Epithelial cell of esophagus (primary cell): ENCODE measurements at regions not wholly inside any gene's neighbourhood (a gene's known extent, or its start where the extent isn't known, plus 50 kb on each side); places are given as distances from the start of the nearest gene placed in this dataset.

ENCODE experiments used
- DNase-seq: peaks from one replicate; pipeline ENCODE4 v3.0.0; 2010; ENCODE audit warnings: low read depth
- H3K4me3 ChIP-seq: 2 replicates; pipeline ENCODE4 v1.5.1; 2011; ENCODE audit warnings: mild to moderate bottlenecking, low read length, control low read depth
- CTCF ChIP-seq: IDR thresholded peaks from 2 replicates; pipeline ENCODE4 v1.5.1; 2011; ENCODE audit warnings: low read depth, mild to moderate bottlenecking, low read length, control low read depth, inconsistent platforms; ENCODE audit not compliant: insufficient read depth; ENCODE audit errors: missing control alignments

- H3K4me3 ChIP-seq = no peak overlapping the region
- DNase-seq = no peak
- no peak for TF ChIP-seq CTCF
These were observed 136.3 kb downstream of the ACTL8 start for GRCh38 chr1:17891205-17892110.

- H3K4me3 ChIP-seq = no peak overlapping the region
- TF ChIP-seq CTCF = no peak
- no peak for DNase-seq
These were observed 137.1 kb downstream of the ACTL8 start for GRCh38 chr1:17892225-17892624.

GRCh38 chr1:17892851-17893250 lies 137.7 kb downstream of the ACTL8 start:
- DNase-seq = no peak
- no peak overlapping the region for H3K4me3 ChIP-seq
- TF ChIP-seq CTCF = no peak

GRCh38 chr1:17893891-17894631 lies 138.9 kb downstream of the ACTL8 start:
- no peak for TF ChIP-seq CTCF
- DNase-seq = no peak
- H3K4me3 ChIP-seq = no peak overlapping the region

GRCh38 chr1:17895401-17895800 lies 140.3 kb downstream of the ACTL8 start:
- TF ChIP-seq CTCF = no peak
- H3K4me3 ChIP-seq = no peak overlapping the region
- DNase-seq = no peak

GRCh38 chr1:17895986-17896385 lies 140.9 kb downstream of the ACTL8 start:
- no peak for DNase-seq
- no peak for TF ChIP-seq CTCF
- no peak overlapping the region for H3K4me3 ChIP-seq

- no peak for DNase-seq
- TF ChIP-seq CTCF = no peak
- H3K4me3 ChIP-seq = no peak overlapping the region
These were observed 148.3 kb downstream of the ACTL8 start for GRCh38 chr1:17903386-17903785.
